ENCODE measurements at regions not wholly inside any gene's neighbourhood (a gene's known extent, or its start where the extent isn't known, plus 50 kb on each side); places are given as distances from the start of the nearest gene placed in this dataset.

- no peak overlapping the region for H3K27ac ChIP-seq (ENCODE audit: low read depth, low read length)
- no peaks in the 10 kb centered on the region for H3K36me3 Mint-ChIP-seq
- no peaks in the 10 kb centered on the region for H3K36me3 ChIP-seq (ENCODE audit: insufficient read depth, low read length)
- no peak overlapping the region for H3K27ac Mint-ChIP-seq
- no peak for DNase-seq
- CTCF ChIA-PET (ENCODE audit: partially characterized antibody), result no interaction called here
- POLR2A ChIA-PET (ENCODE audit: partially characterized antibody), result no interaction called here
- H3K27me3 ChIP-seq (ENCODE audit: insufficient read depth, low read length), result no peaks in the 10 kb centered on the region
- no peaks in the 10 kb centered on the region for H3K4me1 Mint-ChIP-seq
- H3K27me3 Mint-ChIP-seq, result no peaks in the 10 kb centered on the region
- H3K4me3 ChIP-seq (ENCODE audit: low read length in 2 of 2), result no peak overlapping the region
- H3K4me3 Mint-ChIP-seq, result no peak overlapping the region
- no peaks in the 10 kb centered on the region for H3K9me3 ChIP-seq (ENCODE audit: control insufficient read depth in 1 of 2, low read length in 2 of 2)
- H3K9me3 Mint-ChIP-seq, result peaks cover 0 to 6% (median 3%) of the 10 kb centered on the region in 8 donors
- H3K4me1 ChIP-seq (ENCODE audit: insufficient read depth, low read length), result no peaks in the 10 kb centered on the region
- intact Hi-C loops (cut with micrococcal nuclease), result no loop called here
Observed at GRCh38 chr4:125062115-125063050, 252.4 kb upstream of the FAT4 start.

GRCh38 chr4:125060376-125060775 is 254.4 kb upstream of the FAT4 start:
- H3K9me3 Mint-ChIP-seq, result peaks cover 0 to 6% (median 1%) of the 10 kb centered on the region in 8 donors
- CTCF ChIA-PET (ENCODE audit: partially characterized antibody), result no interaction called here
- Histone ChIP-seq H3K4me1 (ENCODE audit: insufficient read depth, low read length) (no peaks in the 10 kb centered on the region), H3K27ac (ENCODE audit: low read depth, low read length) (no peak overlapping the region), H3K4me3 (ENCODE audit: low read length in 2 of 2) (no peak overlapping the region), H3K27me3 (ENCODE audit: insufficient read depth, low read length) (no peaks in the 10 kb centered on the region), H3K9me3 (ENCODE audit: control insufficient read depth in 1 of 2, low read length in 2 of 2) (no peaks in the 10 kb centered on the region), H3K36me3 (ENCODE audit: insufficient read depth, low read length) (no peaks in the 10 kb centered on the region)
- no peak overlapping the region for H3K4me3 Mint-ChIP-seq
- no peaks in the 10 kb centered on the region for H3K36me3 Mint-ChIP-seq
- H3K27ac Mint-ChIP-seq, result no peak overlapping the region
- DNase-seq, result no peak
- no peaks in the 10 kb centered on the region for H3K4me1 Mint-ChIP-seq
- POLR2A ChIA-PET (ENCODE audit: partially characterized antibody), result no interaction called here
- intact Hi-C loops (cut with micrococcal nuclease), result no loop called here
- H3K27me3 Mint-ChIP-seq, result no peaks in the 10 kb centered on the region

- Histone ChIP-seq H3K9me3 (ENCODE audit: control insufficient read depth in 1 of 2, low read length in 2 of 2) (no peaks in the 10 kb centered on the region), H3K27me3 (ENCODE audit: insufficient read depth, low read length) (no peaks in the 10 kb centered on the region), H3K4me3 (ENCODE audit: low read length in 2 of 2) (no peak overlapping the region), H3K36me3 (ENCODE audit: insufficient read depth, low read length) (no peaks in the 10 kb centered on the region), H3K4me1 (ENCODE audit: insufficient read depth, low read length) (no peaks in the 10 kb centered on the region), H3K27ac (ENCODE audit: low read depth, low read length) (no peak overlapping the region)
- ChIA-PET CTCF (ENCODE audit: partially characterized antibody) (no interaction called here), POLR2A (ENCODE audit: partially characterized antibody) (no interaction called here)
- DNase-seq, result no peak
- no peaks in the 10 kb centered on the region for H3K4me1 Mint-ChIP-seq
- peaks cover 0 to 10% (median 5%) of the 10 kb centered on the region in 8 donors for H3K9me3 Mint-ChIP-seq
- H3K36me3 Mint-ChIP-seq, result no peaks in the 10 kb centered on the region
- H3K27ac Mint-ChIP-seq, result no peak overlapping the region
- no peaks in the 10 kb centered on the region for H3K27me3 Mint-ChIP-seq
- no peak overlapping the region for H3K4me3 Mint-ChIP-seq
- intact Hi-C loops (cut with micrococcal nuclease), result no loop called here
Observed at GRCh38 chr4:125049711-125050110, 265.0 kb upstream of the FAT4 start.

- Histone ChIP-seq H3K27ac (ENCODE audit: low read depth, low read length) (no peak overlapping the region), H3K9me3 (ENCODE audit: control insufficient read depth in 1 of 2, low read length in 2 of 2) (no peaks in the 10 kb centered on the region), H3K27me3 (ENCODE audit: insufficient read depth, low read length) (no peaks in the 10 kb centered on the region), H3K4me1 (ENCODE audit: insufficient read depth, low read length) (no peaks in the 10 kb centered on the region), H3K4me3 (ENCODE audit: low read length in 2 of 2) (no peak overlapping the region), H3K36me3 (ENCODE audit: insufficient read depth, low read length) (no peaks in the 10 kb centered on the region)
- DNase-seq, result no peak
- intact Hi-C loops (cut with micrococcal nuclease), result no loop called here
- POLR2A ChIA-PET (ENCODE audit: partially characterized antibody), result no interaction called here
- Mint-ChIP-seq H3K4me3 (no peak overlapping the region), H3K9me3 (peaks cover 0 to 18% (median 5%) of the 10 kb centered on the region in 8 donors), H3K27ac (no peak overlapping the region), H3K4me1 (no peaks in the 10 kb centered on the region), H3K27me3 (no peaks in the 10 kb centered on the region), H3K36me3 (no peaks in the 10 kb centered on the region)
- CTCF ChIA-PET (ENCODE audit: partially characterized antibody), result no interaction called here
Observed at GRCh38 chr4:125045311-125045710, 269.4 kb upstream of the FAT4 start.

- Histone ChIP-seq H3K27ac (ENCODE audit: low read depth, low read length) (no peak overlapping the region), H3K4me3 (ENCODE audit: low read length in 2 of 2) (no peak overlapping the region), H3K27me3 (ENCODE audit: insufficient read depth, low read length) (no peaks in the 10 kb centered on the region), H3K4me1 (ENCODE audit: insufficient read depth, low read length) (no peaks in the 10 kb centered on the region), H3K36me3 (ENCODE audit: insufficient read depth, low read length) (no peaks in the 10 kb centered on the region), H3K9me3 (ENCODE audit: control insufficient read depth in 1 of 2, low read length in 2 of 2) (no peaks in the 10 kb centered on the region)
- Mint-ChIP-seq H3K9me3 (peaks cover 0 to 18% (median 5%) of the 10 kb centered on the region in 8 donors), H3K4me3 (no peak overlapping the region), H3K27me3 (no peaks in the 10 kb centered on the region), H3K27ac (no peak overlapping the region), H3K4me1 (no peaks in the 10 kb centered on the region), H3K36me3 (no peaks in the 10 kb centered on the region)
- DNase-seq, result no peak
- intact Hi-C loops (cut with micrococcal nuclease), result no loop called here
- ChIA-PET POLR2A (ENCODE audit: partially characterized antibody) (no interaction called here), CTCF (ENCODE audit: partially characterized antibody) (no interaction called here)
Observed at GRCh38 chr4:125044886-125045285, 269.9 kb upstream of the FAT4 start.

- ChIA-PET POLR2A (ENCODE audit: partially characterized antibody) (no interaction called here), CTCF (ENCODE audit: partially characterized antibody) (no interaction called here)
- Mint-ChIP-seq H3K27me3 (no peaks in the 10 kb centered on the region), H3K36me3 (no peaks in the 10 kb centered on the region), H3K4me1 (no peaks in the 10 kb centered on the region), H3K27ac (no peak overlapping the region), H3K9me3 (peaks cover 0 to 19% (median 5%) of the 10 kb centered on the region in 8 donors), H3K4me3 (no peak overlapping the region)
- H3K4me1 ChIP-seq (ENCODE audit: insufficient read depth, low read length), result no peaks in the 10 kb centered on the region
- no peaks in the 10 kb centered on the region for H3K36me3 ChIP-seq (ENCODE audit: insufficient read depth, low read length)
- DNase-seq, result no peak
- intact Hi-C loops (cut with micrococcal nuclease), result no loop called here
- no peaks in the 10 kb centered on the region for H3K27me3 ChIP-seq (ENCODE audit: insufficient read depth, low read length)
- no peaks in the 10 kb centered on the region for H3K9me3 ChIP-seq (ENCODE audit: control insufficient read depth in 1 of 2, low read length in 2 of 2)
- no peak overlapping the region for H3K4me3 ChIP-seq (ENCODE audit: low read length in 2 of 2)
- no peak overlapping the region for H3K27ac ChIP-seq (ENCODE audit: low read depth, low read length)
Observed at GRCh38 chr4:125043486-125043885, 271.3 kb upstream of the FAT4 start.

- Mint-ChIP-seq H3K36me3 (no peaks in the 10 kb centered on the region), H3K4me1 (no peaks in the 10 kb centered on the region), H3K27me3 (no peaks in the 10 kb centered on the region), H3K27ac (no peak overlapping the region), H3K4me3 (no peak overlapping the region), H3K9me3 (peaks cover 0 to 23% (median 3%) of the 10 kb centered on the region in 8 donors)
- intact Hi-C loops (cut with micrococcal nuclease), result no loop called here
- POLR2A ChIA-PET (ENCODE audit: partially characterized antibody), result no interaction called here
- H3K9me3 ChIP-seq (ENCODE audit: control insufficient read depth in 1 of 2, low read length in 2 of 2), result no peaks in the 10 kb centered on the region
- no peak for DNase-seq
- H3K27me3 ChIP-seq (ENCODE audit: insufficient read depth, low read length), result no peaks in the 10 kb centered on the region
- no peaks in the 10 kb centered on the region for H3K4me1 ChIP-seq (ENCODE audit: insufficient read depth, low read length)
- H3K4me3 ChIP-seq (ENCODE audit: low read length in 2 of 2), result no peak overlapping the region
- H3K27ac ChIP-seq (ENCODE audit: low read depth, low read length), result no peak overlapping the region
- CTCF ChIA-PET (ENCODE audit: partially characterized antibody), result no interaction called here
- no peaks in the 10 kb centered on the region for H3K36me3 ChIP-seq (ENCODE audit: insufficient read depth, low read length)
Observed at GRCh38 chr4:125042041-125042440, 272.7 kb upstream of the FAT4 start.
